IPS DF 4.7 (cell line): ENCODE measurements at regions not wholly inside any gene's neighbourhood (a gene's known extent, or its start where the extent isn't known, plus 50 kb on each side); places are given as distances from the start of the nearest gene placed in this dataset.

Source experiments
- DNase-seq: peaks from one replicate; pipeline ENCODE4 v3.0.0-alpha.2; 2013; ENCODE audit warnings: low spot score; ENCODE audit errors: extremely low read depth

GRCh38 chr9:104025945-104026344 lies 68.2 kb upstream of the SMC2 start:
- no peak for DNase-seq

GRCh38 chr9:104027295-104027694 lies 66.8 kb upstream of the SMC2 start:
- no peak for DNase-seq

GRCh38 chr9:104028827-104029226 lies 65.3 kb upstream of the SMC2 start:
- DNase-seq, result no peak
